K562 (cell line): ENCODE measurements at regions not wholly inside any gene's neighbourhood (a gene's known extent, or its start where the extent isn't known, plus 50 kb on each side); places are given as distances from the start of the nearest gene placed in this dataset.

Experiments used
- ATAC-seq: fragments of 200-7000 bp; cut with Tn5 transposase; 3 replicates; pipeline ENCODE4 v1.9.1; 2020; ENCODE audit warnings: moderate library complexity
- BruUV-seq: library from RNA; stranded (reverse); fragments of 400-500 nt; replicated peaks from 2 replicates; lab custom pipeline; 2021; lab: Mats Ljungman, UMichigan
- CTCF ChIA-PET: fragments of 300-600 bp; formaldehyde crosslinking; extraction: SDS; loops from one replicate; lab custom pipeline; 2021; ENCODE audit warnings: low intra/inter-chr PET ratio; lab: Yijun Ruan, JAX
- POLR2A ChIA-PET: fragments of 300-600, 350-650 bp; sonication (Branson Sonifier 250); formaldehyde crosslinking; extraction: SDS; loops from one replicate; lab custom pipeline; 2021; ENCODE audit warnings: antibody characterized with exemption, inconsistent platforms; lab: Yijun Ruan, JAX
- DNase-seq, 4 experiments: peaks; one replicate each; pipeline versions ENCODE4 v3.0.0 to v3.0.0-alpha.2; 2011 to 2018; ENCODE audit warnings: low spot score in 3 of 4, mixed read lengths in 3 of 4; ENCODE audit errors: extremely low read depth in 1 of 4
- FAIRE-seq: peaks from 2 replicates; lab custom pipeline; 2011; peaks lifted over from hg19 to GRCh38; lab: Jason Lieb, UNC
- H2AFZ ChIP-seq: 2 replicates; pipeline ENCODE4 v1.6.0; 2011; ENCODE audit warnings: low read depth, low read length, control low read depth, inconsistent platforms
- H3K27ac ChIP-seq: fragments of 200-600 bp; 3 replicates; pipeline ENCODE4 v1.8.0; 2011; ENCODE audit warnings: low read depth, mild to moderate bottlenecking, control low read depth, inconsistent platforms, low read length, moderate library complexity, mixed read lengths; ENCODE audit errors: extremely low read depth
- H3K27me3 ChIP-seq, 2 experiments: fragments of 300-600 bp in 1 of 2; 2 replicates in 1 of 2; 3 replicates in 1 of 2; pipeline versions ENCODE4 v1.6.0 to v1.8.0; 2011; ENCODE audit warnings: inconsistent platforms in 2 of 2, low read length in 2 of 2, mild to moderate bottlenecking in 1 of 2, mixed read lengths in 1 of 2, moderate library complexity in 1 of 2; ENCODE audit not compliant: control insufficient read depth in 2 of 2, insufficient read depth in 2 of 2
- H3K36me3 ChIP-seq: fragments of 300-600 bp; 3 replicates; pipeline ENCODE4 v1.8.0; 2011; ENCODE audit warnings: mild to moderate bottlenecking, low read length, inconsistent platforms; ENCODE audit not compliant: control insufficient read depth, insufficient read depth
- H3K4me1 ChIP-seq, 2 experiments: fragments of 200-600 bp in 1 of 2; replicated peaks in 1 of 2; 2 replicates in 1 of 2; 3 replicates in 1 of 2; pipeline versions ENCODE4 v1.5.1 to v1.8.0; 2011; ENCODE audit warnings: inconsistent platforms in 2 of 2, low read length in 2 of 2, mild to moderate bottlenecking in 1 of 2, mixed read lengths in 1 of 2, moderate library complexity in 1 of 2; ENCODE audit not compliant: control insufficient read depth in 2 of 2, insufficient read depth in 2 of 2
- H3K4me2 ChIP-seq: 2 replicates; pipeline ENCODE4 v1.6.1; 2011; ENCODE audit warnings: low read length, control low read depth, inconsistent platforms, mixed read lengths; ENCODE audit not compliant: insufficient read depth
- H3K4me3 ChIP-seq: fragments of 200-600 bp; sonication (generic), shearing (Covaris generic); 2 replicates; pipeline ENCODE4 v1.5.1; 2016; ENCODE audit warnings: control low read depth, inconsistent platforms
- H3K79me2 ChIP-seq: fragments of 200-600 bp; 3 replicates; pipeline ENCODE4 v1.8.0; 2011; ENCODE audit warnings: low read length, inconsistent platforms; ENCODE audit not compliant: control insufficient read depth, insufficient read depth
- H3K9ac ChIP-seq, 2 experiments: 2 replicates each; pipeline versions ENCODE4 v1.6.0 to v1.6.1; 2011; ENCODE audit warnings: low read depth in 2 of 2, low read length in 2 of 2, control low read depth in 1 of 2, inconsistent platforms in 1 of 2, mild to moderate bottlenecking in 1 of 2, mixed read lengths in 1 of 2; ENCODE audit not compliant: insufficient read depth in 1 of 2
- H3K9me1 ChIP-seq: one replicate; pipeline ENCODE4 v1.6.0; 2011; ENCODE audit warnings: inconsistent platforms, mild to moderate bottlenecking, low read length, moderate library complexity; ENCODE audit not compliant: control insufficient read depth, insufficient read depth
- H3K9me3 ChIP-seq: replicated peaks from 2 replicates; pipeline ENCODE4 v1.5.1; 2011; ENCODE audit warnings: low read depth, low read length, inconsistent platforms; ENCODE audit not compliant: control insufficient read depth, insufficient read depth
- H4K20me1 ChIP-seq: replicated peaks from 2 replicates; pipeline ENCODE4 v1.6.1; 2011; ENCODE audit warnings: low read length, inconsistent platforms, mixed read lengths; ENCODE audit not compliant: control insufficient read depth, insufficient read depth
- ATF2 ChIP-seq: sonication (generic); formaldehyde crosslinking; IDR thresholded peaks from 2 replicates; pipeline ENCODE4 v1.8.1; 2022; ENCODE audit warnings: missing genetic modification reagents
- CHD1 ChIP-seq: fragments of 200-600 bp; sonication (generic); IDR thresholded peaks from one replicate; pipeline ENCODE4 v1.6.1; 2012; ENCODE audit warnings: mild to moderate bottlenecking, moderate library complexity, low read length, inconsistent platforms
- EP400 ChIP-seq: fragments of 450-650 bp; IDR thresholded peaks from 2 replicates; pipeline ENCODE4 v1.6.1; 2017; ENCODE audit warnings: antibody characterized with exemption, mild to moderate bottlenecking, moderate library complexity
- NFIC ChIP-seq: fragments of 450-650 bp; IDR thresholded peaks from 2 replicates; pipeline ENCODE4 v1.6.1; 2017; ENCODE audit warnings: mild to moderate bottlenecking, inconsistent platforms
- NFXL1 ChIP-seq: fragments of 450-650 bp; formaldehyde crosslinking; IDR thresholded peaks from 2 replicates; pipeline ENCODE4 v1.4.0; 2021; ENCODE audit warnings: mild to moderate bottlenecking
- PHB ChIP-seq: fragments of 250-450 bp; sonication (Bioruptor Pico); IDR thresholded peaks from 2 replicates; pipeline ENCODE4 v1.5.0; 2021
- TAF9B ChIP-seq: fragments of 450-650 bp; IDR thresholded peaks from 2 replicates; pipeline ENCODE4 v1.6.1; 2018; ENCODE audit warnings: mild to moderate bottlenecking; ENCODE audit not compliant: partially characterized antibody
- ZNF79 ChIP-seq: fragments of 250-450 bp; sonication (Bioruptor Pico); IDR thresholded peaks from 2 replicates; pipeline ENCODE4 v1.4.0; 2020; ENCODE audit warnings: low read depth, mild to moderate bottlenecking, moderate library complexity
- WGBS: fragments of 100-300 bp; shearing (Covaris generic); methylation state at CpG from one replicate; pipeline ENCODE4 v1.1.6; 2016; ENCODE audit warnings: low coverage, mixed read lengths; ENCODE audit not compliant: insufficient coverage; ENCODE audit errors: missing lambda C conversion rate; 5-methylcytosine and 5-hydroxymethylcytosine counted together
- in situ Hi-C: fragments of 300-500 bp; cut with MboI; formaldehyde crosslinking; loops from 4 replicates; pipeline ENCODE4 v1.15.0; 2018; ENCODE audit warnings: inconsistent platforms, mixed read lengths
- intact Hi-C: fragments of 100-400 bp; cut with micrococcal nuclease; formaldehyde crosslinking; loops from 2 replicates; pipeline ENCODE4 v1.14.2; 2022
- TF ChIP-seq, protein P1 (sequence below): sonication (generic); formaldehyde crosslinking; IDR thresholded peaks from 2 replicates; pipeline ENCODE4 v1.9.0; 2022; ENCODE audit warnings: mild to moderate bottlenecking, missing genetic modification reagents

GRCh38 chr5:67908126-67908765 is 307.3 kb upstream of the PIK3R1 start:
- H3K9me3 ChIP-seq: no peaks in the 10 kb centered on the region
- in situ Hi-C loops (no loop called here), intact Hi-C loops (no loop called here)
- ATAC-seq (no peak), DNase-seq (no peak), FAIRE-seq (no peak)
- no peak overlapping the region for H2AFZ ChIP-seq
- ChIA-PET CTCF (no interaction called here), POLR2A (interaction anchor here (0.7 kb wide), 1 partner anchor 24 kb away, joined by 3 read pairs; no protein-coding TSS in a partner anchor)
- no peaks in the 10 kb centered on the region for H3K36me3 ChIP-seq
- 0% methylated on average over 6 of the region's 6 CpGs for WGBS
- no peak overlapping the region for H3K4me3 ChIP-seq
- BruUV-seq: no TSS peak
- no peak for TF ChIP-seq CHD1
- TF ChIP-seq TAF9B: no peak
- no peak for TF ChIP-seq ATF2 (CRISPR knock-in tag)
- H3K9me1 ChIP-seq: no peaks in the 10 kb centered on the region
- no peaks in the 10 kb centered on the region for H3K27me3 ChIP-seq
- H3K79me2 ChIP-seq: no peaks in the 10 kb centered on the region
- H3K27ac ChIP-seq: no peak overlapping the region
- no peak overlapping the region for H3K9ac ChIP-seq
- no peak overlapping the region for H3K4me2 ChIP-seq
- H3K4me1 ChIP-seq: no peaks in the 10 kb centered on the region
- no peaks in the 10 kb centered on the region for H4K20me1 ChIP-seq

- Histone ChIP-seq H2AFZ (no peak overlapping the region), H3K4me3 (no peak overlapping the region), H3K36me3 (no peaks in the 10 kb centered on the region), H3K9me3 (no peaks in the 10 kb centered on the region), H3K79me2 (no peaks in the 10 kb centered on the region), H3K27me3 (peaks cover 0 to 6% of the 10 kb centered on the region in 2 experiments; a peak in 2 of 5 replicates), H3K27ac (no peak overlapping the region), H4K20me1 (no peaks in the 10 kb centered on the region), H3K9me1 (no peaks in the 10 kb centered on the region), H3K4me1 (no peaks in the 10 kb centered on the region), H3K9ac (no peak overlapping the region), H3K4me2 (no peak overlapping the region)
- no TSS peak for BruUV-seq
- POLR2A ChIA-PET: no interaction called here
- no peak for DNase-seq
- TF ChIP-seq NFXL1 (CRISPR knock-in tag): no peak
- TF ChIP-seq, protein P1, sequence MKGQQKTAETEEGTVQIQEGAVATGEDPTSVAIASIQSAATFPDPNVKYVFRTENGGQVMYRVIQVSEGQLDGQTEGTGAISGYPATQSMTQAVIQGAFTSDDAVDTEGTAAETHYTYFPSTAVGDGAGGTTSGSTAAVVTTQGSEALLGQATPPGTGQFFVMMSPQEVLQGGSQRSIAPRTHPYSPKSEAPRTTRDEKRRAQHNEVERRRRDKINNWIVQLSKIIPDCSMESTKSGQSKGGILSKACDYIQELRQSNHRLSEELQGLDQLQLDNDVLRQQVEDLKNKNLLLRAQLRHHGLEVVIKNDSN (CRISPR knock-in tag): no peak
- no peak for TF ChIP-seq EP400
- no peak for TF ChIP-seq NFIC
- TF ChIP-seq PHB (CRISPR knock-in tag): no peak
- no peak for TF ChIP-seq ZNF79 (CRISPR knock-in tag)
- ATAC-seq: no peak
- CTCF ChIA-PET: no interaction called here
- no peak for FAIRE-seq
- in situ Hi-C loops: no loop called here
- 0% methylated on average over 2 of the region's 2 CpGs for WGBS
- intact Hi-C loops: no loop called here
Measured at GRCh38 chr5:67904366-67904765, 311.2 kb upstream of the PIK3R1 start.
